ENCODE measurements at regions not wholly inside any gene's neighbourhood (a gene's known extent, or its start where the extent isn't known, plus 50 kb on each side); places are given as distances from the start of the nearest gene placed in this dataset.

GRCh38 chr14:81765651-81766275 is 232.1 kb upstream of the SEL1L start:
- H3K9me2 ChIP-seq (ENCODE audit: low read depth, low read length), result no peaks in the 10 kb centered on the region
- no peak overlapping the region for H3K4me2 ChIP-seq (ENCODE audit: low read length)
- no peak overlapping the region for H3K27ac ChIP-seq (ENCODE audit: low read depth, low read length, poor library complexity, severe bottlenecking)
- no peak for TF ChIP-seq EZH2 (IDR thresholded peaks at IDR 0.05; ENCODE audit: borderline replicate concordance, low read length)
- no peak for TF ChIP-seq CTCF (IDR thresholded peaks at IDR 0.05; ENCODE audit: low read length)
- H4K20me1 ChIP-seq (ENCODE audit: insufficient read depth, low read length), result no peaks in the 10 kb centered on the region
- H3K9me3 ChIP-seq (ENCODE audit: low read length), result no peaks in the 10 kb centered on the region
- H3K79me2 ChIP-seq (ENCODE audit: insufficient read depth, low read length), result no peaks in the 10 kb centered on the region
- no peak overlapping the region for H3K4me3 ChIP-seq (ENCODE audit: low read depth, low read length, poor library complexity, severe bottlenecking)
- H2AFZ ChIP-seq (ENCODE audit: low read length), result no peak overlapping the region
- no peaks in the 10 kb centered on the region for H3K27me3 ChIP-seq (ENCODE audit: insufficient read depth, low read length)
- H3K4me1 ChIP-seq (ENCODE audit: insufficient read depth, low read length, severe bottlenecking), result no peaks in the 10 kb centered on the region
- no peak overlapping the region for H3K9ac ChIP-seq (ENCODE audit: low read length)
- H3F3A ChIP-seq (ENCODE audit: insufficient read depth, low read length), result no peaks in the 10 kb centered on the region
- no peaks in the 10 kb centered on the region for H3K36me3 ChIP-seq (ENCODE audit: insufficient read depth, low read length)

GRCh38 chr14:81766321-81766915 is 232.8 kb upstream of the SEL1L start:
- Histone ChIP-seq H4K20me1 (ENCODE audit: insufficient read depth, low read length) (no peaks in the 10 kb centered on the region), H3K4me2 (ENCODE audit: low read length) (no peak overlapping the region), H3K4me1 (ENCODE audit: insufficient read depth, low read length, severe bottlenecking) (no peaks in the 10 kb centered on the region), H3F3A (ENCODE audit: insufficient read depth, low read length) (no peaks in the 10 kb centered on the region), H3K9ac (ENCODE audit: low read length) (no peak overlapping the region), H3K9me3 (ENCODE audit: low read length) (no peaks in the 10 kb centered on the region), H3K36me3 (ENCODE audit: insufficient read depth, low read length) (no peaks in the 10 kb centered on the region), H3K9me2 (ENCODE audit: low read depth, low read length) (no peaks in the 10 kb centered on the region), H3K79me2 (ENCODE audit: insufficient read depth, low read length) (no peaks in the 10 kb centered on the region), H2AFZ (ENCODE audit: low read length) (no peak overlapping the region), H3K27me3 (ENCODE audit: insufficient read depth, low read length) (no peaks in the 10 kb centered on the region), H3K4me3 (ENCODE audit: low read depth, low read length, poor library complexity, severe bottlenecking) (no peak overlapping the region), H3K27ac (ENCODE audit: low read depth, low read length, poor library complexity, severe bottlenecking) (no peak overlapping the region)
- no peak for TF ChIP-seq EZH2 (IDR thresholded peaks at IDR 0.05; ENCODE audit: borderline replicate concordance, low read length)
- TF ChIP-seq CTCF (IDR thresholded peaks at IDR 0.05; ENCODE audit: low read length), result no peak

- TF ChIP-seq CTCF (IDR thresholded peaks at IDR 0.05; ENCODE audit: low read length), result no peak
- no peak for TF ChIP-seq EZH2 (IDR thresholded peaks at IDR 0.05; ENCODE audit: borderline replicate concordance, low read length)
- H4K20me1 ChIP-seq (ENCODE audit: insufficient read depth, low read length), result no peaks in the 10 kb centered on the region
- no peaks in the 10 kb centered on the region for H3K36me3 ChIP-seq (ENCODE audit: insufficient read depth, low read length)
- no peak overlapping the region for H3K4me3 ChIP-seq (ENCODE audit: low read depth, low read length, poor library complexity, severe bottlenecking)
- no peaks in the 10 kb centered on the region for H3K9me2 ChIP-seq (ENCODE audit: low read depth, low read length)
- no peak overlapping the region for H3K9ac ChIP-seq (ENCODE audit: low read length)
- H3K9me3 ChIP-seq (ENCODE audit: low read length), result no peaks in the 10 kb centered on the region
- H3K27ac ChIP-seq (ENCODE audit: low read depth, low read length, poor library complexity, severe bottlenecking), result no peak overlapping the region
- H3K27me3 ChIP-seq (ENCODE audit: insufficient read depth, low read length), result no peaks in the 10 kb centered on the region
- no peaks in the 10 kb centered on the region for H3F3A ChIP-seq (ENCODE audit: insufficient read depth, low read length)
- no peaks in the 10 kb centered on the region for H3K79me2 ChIP-seq (ENCODE audit: insufficient read depth, low read length)
- H2AFZ ChIP-seq (ENCODE audit: low read length), result no peak overlapping the region
- no peak overlapping the region for H3K4me2 ChIP-seq (ENCODE audit: low read length)
- no peaks in the 10 kb centered on the region for H3K4me1 ChIP-seq (ENCODE audit: insufficient read depth, low read length, severe bottlenecking)
Measured at GRCh38 chr14:81767266-81767995, 233.8 kb upstream of the SEL1L start.
